Tibial nerve (tissue), 4 donors: ENCODE measurements at regions not wholly inside any gene's neighbourhood (a gene's known extent, or its start where the extent isn't known, plus 50 kb on each side); places are given as distances from the start of the nearest gene placed in this dataset.
"Not testable (repeated sequence)": the region's sequence is repeated elsewhere in the genome, so short reads cannot be mapped to it uniquely, and the experiment has no call there.

Experiments used
- DNase-seq, 2 donors: peaks; one replicate each; pipeline ENCODE4 v3.0.0-alpha.2; 2019; ENCODE audit warnings: low spot score in 2 of 2
- H3K27ac ChIP-seq, 4 donors: fragments of 200-600 bp; sonication (generic) in 3 of 4; one replicate each; pipeline ENCODE4 v1.5.1; 2017 to 2019; ENCODE audit warnings: mild to moderate bottlenecking in 1 of 4
- H3K27me3 ChIP-seq, 2 donors: fragments of 200-600 bp; sonication (generic) in 1 of 2; one replicate each; pipeline versions ENCODE4 v1.5.1 to v1.6.0; 2017 to 2019
- H3K36me3 ChIP-seq, 3 donors: fragments of 200-600 bp; sonication (generic); one replicate each; pipeline ENCODE4 v1.5.1; 2018 to 2019
- H3K4me1 ChIP-seq, 4 donors: fragments of 200-600 bp; sonication (generic) in 3 of 4; one replicate each; pipeline ENCODE4 v1.5.1; 2017 to 2019
- H3K4me3 ChIP-seq, 4 donors: fragments of 200-600 bp; sonication (generic) in 3 of 4; one replicate each; pipeline ENCODE4 v1.5.1; 2017 to 2019; ENCODE audit warnings: mild to moderate bottlenecking in 1 of 4, moderate library complexity in 1 of 4
- H3K9me3 ChIP-seq, 4 donors: fragments of 200-600 bp; sonication (generic) in 3 of 4; one replicate each; pipeline ENCODE4 v1.5.1; 2017 to 2019
- EP300 ChIP-seq, 2 donors: sonication (generic); formaldehyde crosslinking; IDR thresholded peaks; one replicate each; pipeline ENCODE4 v1.6.1; 2017; ENCODE audit warnings: antibody characterized with exemption in 2 of 2, mild to moderate bottlenecking in 1 of 2
- POLR2A ChIP-seq, 2 donors: fragments of 450-650 bp; IDR thresholded peaks; one replicate each; pipeline ENCODE4 v1.6.1; 2017; ENCODE audit warnings: antibody characterized with exemption in 2 of 2, mild to moderate bottlenecking in 2 of 2, moderate library complexity in 2 of 2
- WGBS, 2 donors: methylation state at CpG; one replicate each; pipeline ENCODE4 v1.1.5; 2018; 5-methylcytosine and 5-hydroxymethylcytosine counted together
- TF ChIP-seq, protein P1 (sequence below), 5 experiments: fragments of 200-600 bp in 3 of 5; fragments of 450-650 bp in 2 of 5; sonication (generic) in 3 of 5; IDR thresholded peaks; one replicate each; pipeline ENCODE4 v1.5.1; 2016 to 2019; ENCODE audit warnings: antibody characterized with exemption in 5 of 5, mild to moderate bottlenecking in 3 of 5, moderate library complexity in 2 of 5

DNA sequence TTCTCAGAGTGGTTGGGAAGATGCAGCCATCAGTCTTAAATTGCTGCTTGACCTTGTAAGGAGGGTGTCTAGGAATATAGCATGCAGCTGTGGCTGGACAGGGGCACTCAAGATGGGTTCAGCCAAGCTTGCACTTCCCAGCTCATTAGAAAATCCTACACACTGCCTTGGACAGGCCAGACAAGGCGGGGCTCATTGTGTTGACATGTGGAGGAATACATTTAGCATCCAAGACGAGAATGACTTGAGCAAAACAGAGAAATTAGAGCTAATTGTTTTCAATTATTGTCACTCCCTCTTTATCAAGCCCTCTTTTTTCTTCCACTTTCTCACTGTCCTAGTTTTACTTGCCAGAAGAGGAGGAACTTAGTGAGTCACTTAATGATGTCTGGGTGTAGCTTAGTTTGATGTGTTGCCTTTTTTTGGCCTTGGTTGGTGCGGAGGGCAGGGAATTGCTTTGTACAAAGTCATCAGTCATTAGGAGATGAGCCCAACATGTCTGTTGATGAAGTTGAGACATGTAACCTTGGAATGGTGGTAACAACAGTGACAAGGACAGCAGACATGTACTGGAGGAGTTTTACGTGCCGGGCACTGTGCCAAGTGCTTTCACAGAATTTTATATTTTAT lies 1219.3 kb upstream of the WWC1 start:
- WGBS, 2 donors, result 60 to 80% methylated on average over 5 of the region's 5 CpGs
- H3K9me3 ChIP-seq, result no peaks in the 10 kb centered on the region

DNA sequence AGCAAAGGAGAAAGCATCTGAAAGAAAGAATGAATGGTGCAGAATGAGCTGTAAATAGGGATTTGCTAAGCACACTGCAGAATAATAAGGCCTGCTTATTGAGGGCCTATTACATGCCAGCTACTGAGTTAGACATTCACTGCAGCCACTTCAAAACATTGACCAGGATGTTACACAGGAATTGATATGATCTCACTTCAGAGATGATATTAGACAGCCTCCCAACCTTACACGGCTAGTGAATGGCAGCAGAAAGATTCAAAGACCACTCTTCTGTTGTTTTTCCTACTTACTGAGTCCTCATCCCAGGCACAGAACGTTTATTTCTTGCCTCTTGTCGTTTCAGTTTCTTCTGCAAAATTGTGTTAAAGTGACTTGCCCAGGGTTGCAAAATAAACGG lies 1209.9 kb upstream of the WWC1 start:
- H3K4me3 ChIP-seq, result no peak overlapping the region
- WGBS, 2 donors, result 50 to 53% methylated on average over 4 of the region's 4 CpGs
- H3K27me3 ChIP-seq, result no peaks in the 10 kb centered on the region
- no peak overlapping the region for H3K27ac ChIP-seq
- H3K4me1 ChIP-seq, result no peaks in the 10 kb centered on the region
- no peaks in the 10 kb centered on the region for H3K9me3 ChIP-seq
- TF ChIP-seq, protein P1, sequence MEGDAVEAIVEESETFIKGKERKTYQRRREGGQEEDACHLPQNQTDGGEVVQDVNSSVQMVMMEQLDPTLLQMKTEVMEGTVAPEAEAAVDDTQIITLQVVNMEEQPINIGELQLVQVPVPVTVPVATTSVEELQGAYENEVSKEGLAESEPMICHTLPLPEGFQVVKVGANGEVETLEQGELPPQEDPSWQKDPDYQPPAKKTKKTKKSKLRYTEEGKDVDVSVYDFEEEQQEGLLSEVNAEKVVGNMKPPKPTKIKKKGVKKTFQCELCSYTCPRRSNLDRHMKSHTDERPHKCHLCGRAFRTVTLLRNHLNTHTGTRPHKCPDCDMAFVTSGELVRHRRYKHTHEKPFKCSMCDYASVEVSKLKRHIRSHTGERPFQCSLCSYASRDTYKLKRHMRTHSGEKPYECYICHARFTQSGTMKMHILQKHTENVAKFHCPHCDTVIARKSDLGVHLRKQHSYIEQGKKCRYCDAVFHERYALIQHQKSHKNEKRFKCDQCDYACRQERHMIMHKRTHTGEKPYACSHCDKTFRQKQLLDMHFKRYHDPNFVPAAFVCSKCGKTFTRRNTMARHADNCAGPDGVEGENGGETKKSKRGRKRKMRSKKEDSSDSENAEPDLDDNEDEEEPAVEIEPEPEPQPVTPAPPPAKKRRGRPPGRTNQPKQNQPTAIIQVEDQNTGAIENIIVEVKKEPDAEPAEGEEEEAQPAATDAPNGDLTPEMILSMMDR (IDR thresholded peaks at IDR 0.05), result no peak
- TF ChIP-seq EP300 (IDR thresholded peaks at IDR 0.05) (no peak), POLR2A (IDR thresholded peaks at IDR 0.05) (no peak)
- no peak for DNase-seq
- no peaks in the 10 kb centered on the region for H3K36me3 ChIP-seq

More for the DNA sequence above, 1219.3 kb upstream of the WWC1 start:
- Histone ChIP-seq H3K36me3 (no peaks in the 10 kb centered on the region), H3K27me3 (no peaks in the 10 kb centered on the region), H3K27ac (no peak overlapping the region), H3K4me1 (no peaks in the 10 kb centered on the region), H3K4me3 (no peak overlapping the region)
- no peak for DNase-seq
- TF ChIP-seq, protein P1 (IDR thresholded peaks at IDR 0.05), result no peak
- no peak for TF ChIP-seq POLR2A (IDR thresholded peaks at IDR 0.05)
- no peak for TF ChIP-seq EP300 (IDR thresholded peaks at IDR 0.05)

DNA sequence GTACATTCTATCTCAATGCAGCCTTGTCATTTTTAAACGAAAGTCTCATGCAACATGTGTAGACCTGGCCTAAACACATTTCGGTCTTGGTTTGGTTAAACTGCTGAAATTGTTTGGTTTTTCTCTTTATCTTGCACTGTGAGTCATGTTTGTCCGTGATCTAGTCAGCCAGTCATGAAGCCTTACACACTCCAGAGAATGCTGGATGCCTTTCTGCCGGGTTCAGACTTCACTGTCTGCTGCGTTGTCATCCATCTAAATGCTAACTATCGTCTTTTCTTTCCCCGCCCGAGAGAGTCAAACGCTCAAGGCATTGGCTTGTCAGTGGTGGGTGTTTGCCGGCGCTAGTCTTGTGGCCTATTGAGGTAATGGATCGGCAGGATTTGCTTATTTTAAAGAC lies 1194.6 kb upstream of the WWC1 start:
- Histone ChIP-seq H3K4me3 (no peak overlapping the region), H3K27me3 (no peaks in the 10 kb centered on the region), H3K36me3 (no peaks in the 10 kb centered on the region), H3K9me3 (no peaks in the 10 kb centered on the region), H3K4me1 (no peaks in the 10 kb centered on the region), H3K27ac (no peak overlapping the region)
- TF ChIP-seq, protein P1 (IDR thresholded peaks at IDR 0.05), result no peak
- TF ChIP-seq EP300 (IDR thresholded peaks at IDR 0.05), result no peak
- TF ChIP-seq POLR2A (IDR thresholded peaks at IDR 0.05), result no peak
- 79 to 83% methylated on average over 12 of the region's 12 CpGs for WGBS, 2 donors
- DNase-seq, result no peak

DNA sequence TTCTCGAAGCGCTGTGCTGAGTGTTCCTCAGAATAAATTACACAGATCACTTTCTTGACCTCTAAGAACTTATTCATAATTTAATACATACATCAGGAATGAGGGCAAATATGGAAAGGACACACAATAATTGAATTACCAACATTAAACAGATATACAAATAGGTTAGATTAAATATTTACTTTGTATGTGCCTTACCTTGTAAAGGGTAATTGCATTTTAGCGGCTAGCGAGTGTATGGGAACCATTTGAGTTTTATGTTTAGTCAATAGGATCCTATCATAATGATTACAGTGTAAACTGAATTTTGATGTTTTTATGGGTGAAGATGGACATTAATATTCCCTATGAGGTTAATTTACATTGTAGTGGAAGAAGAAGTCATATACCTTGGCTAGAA lies 1187.1 kb upstream of the WWC1 start:
- H3K9me3 ChIP-seq, result no peaks in the 10 kb centered on the region
- no peak overlapping the region for H3K4me3 ChIP-seq
- WGBS, 2 donors, result 78% methylated on average over 4 of the region's 4 CpGs
- no peaks in the 10 kb centered on the region for H3K4me1 ChIP-seq
- TF ChIP-seq, protein P1 (IDR thresholded peaks at IDR 0.05), result no peak
- TF ChIP-seq POLR2A (IDR thresholded peaks at IDR 0.05) (no peak), EP300 (IDR thresholded peaks at IDR 0.05) (no peak)
- H3K27me3 ChIP-seq, result no peaks in the 10 kb centered on the region
- no peak overlapping the region for H3K27ac ChIP-seq
- DNase-seq, result no peak
- no peaks in the 10 kb centered on the region for H3K36me3 ChIP-seq

DNA sequence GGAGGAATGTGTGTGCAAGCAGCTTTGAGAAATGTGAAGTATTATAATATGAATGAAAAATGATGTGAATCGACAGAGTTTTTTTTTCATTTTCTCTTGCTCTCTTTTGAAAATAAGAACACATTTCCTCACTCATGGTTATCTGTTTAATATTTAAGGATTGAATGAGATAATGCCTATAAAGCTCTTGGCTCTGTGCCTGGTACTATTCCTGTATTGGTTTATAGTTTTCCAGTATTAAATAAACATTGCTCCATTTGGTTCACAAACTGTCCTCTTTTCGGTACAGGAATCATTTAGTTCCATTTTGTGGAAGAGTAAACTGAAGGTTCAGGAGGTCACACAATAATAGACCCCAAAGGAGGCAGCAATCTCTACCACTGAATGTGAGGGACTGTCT lies 1185.5 kb upstream of the WWC1 start:
- H3K9me3 ChIP-seq, result no peaks in the 10 kb centered on the region
- H3K4me3 ChIP-seq, result no peak overlapping the region
- no peaks in the 10 kb centered on the region for H3K4me1 ChIP-seq
- no peak for DNase-seq
- no peak for TF ChIP-seq POLR2A (IDR thresholded peaks at IDR 0.05)
- H3K27ac ChIP-seq, result no peak overlapping the region
- H3K36me3 ChIP-seq, result no peaks in the 10 kb centered on the region
- no peaks in the 10 kb centered on the region for H3K27me3 ChIP-seq
- WGBS, 2 donors, result 46 to 50% methylated on average over 2 of the region's 2 CpGs

DNA sequence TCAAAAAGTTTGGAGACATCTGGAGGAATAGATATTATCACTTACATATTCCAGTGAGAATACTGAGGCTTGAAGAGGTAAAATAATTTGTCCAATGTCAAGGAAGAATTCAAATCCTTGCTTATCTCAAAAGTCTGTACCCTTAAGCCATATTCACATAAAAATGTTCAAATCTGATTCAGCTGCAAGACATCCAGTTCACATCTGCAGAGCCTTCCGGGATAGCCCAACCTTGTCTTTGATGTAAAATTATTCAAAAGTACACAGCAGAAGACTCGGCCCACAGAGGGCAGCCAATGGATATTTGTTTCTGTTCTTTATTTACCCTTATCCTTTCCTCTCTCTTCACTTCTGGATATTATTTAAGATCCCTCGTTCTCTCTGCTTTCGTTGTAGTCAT lies 1183.8 kb upstream of the WWC1 start:
- Histone ChIP-seq H3K27ac (no peak overlapping the region), H3K27me3 (no peaks in the 10 kb centered on the region), H3K36me3 (no peaks in the 10 kb centered on the region), H3K4me3 (no peak overlapping the region), H3K4me1 (no peaks in the 10 kb centered on the region), H3K9me3 (no peaks in the 10 kb centered on the region)
- TF ChIP-seq, protein P1 (IDR thresholded peaks at IDR 0.05), result no peak
- TF ChIP-seq POLR2A (IDR thresholded peaks at IDR 0.05) (no peak), EP300 (IDR thresholded peaks at IDR 0.05) (no peak)
- 67 to 72% methylated on average over 4 of the region's 4 CpGs for WGBS, 2 donors
- no peak for DNase-seq

DNA sequence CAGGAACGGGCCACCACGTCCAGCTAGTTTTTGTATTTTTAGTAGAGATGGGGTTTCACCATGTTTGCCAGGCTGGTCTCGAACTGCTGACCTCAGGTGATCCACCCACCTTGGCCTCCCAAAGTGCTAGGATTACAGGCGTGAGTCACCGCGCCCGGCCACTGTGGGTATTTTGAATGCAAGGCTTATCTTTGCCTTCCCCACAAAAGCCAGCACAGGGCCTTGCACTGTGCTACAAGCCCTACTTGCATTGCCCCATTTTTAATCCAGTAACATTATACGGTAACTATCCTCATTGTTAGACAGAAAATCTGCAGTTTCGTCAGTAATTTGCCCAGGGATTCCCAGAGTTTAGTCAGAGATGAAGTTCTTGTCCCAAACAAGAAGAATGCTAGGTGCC lies 1183.2 kb upstream of the WWC1 start:
- not testable (repeated sequence) for H3K27ac ChIP-seq, H3K36me3 ChIP-seq, H3K4me3 ChIP-seq, H3K4me1 ChIP-seq, H3K27me3 ChIP-seq, DNase-seq, H3K9me3 ChIP-seq
- 91 to 92% methylated on average over 9 of the region's 9 CpGs for WGBS, 2 donors
